ENCODE measurements at regions not wholly inside any gene's neighbourhood (a gene's known extent, or its start where the extent isn't known, plus 50 kb on each side); places are given as distances from the start of the nearest gene placed in this dataset.
A peak's percentile ranks its signal among the peaks of the same experiment; 100 is the strongest.

DNA sequence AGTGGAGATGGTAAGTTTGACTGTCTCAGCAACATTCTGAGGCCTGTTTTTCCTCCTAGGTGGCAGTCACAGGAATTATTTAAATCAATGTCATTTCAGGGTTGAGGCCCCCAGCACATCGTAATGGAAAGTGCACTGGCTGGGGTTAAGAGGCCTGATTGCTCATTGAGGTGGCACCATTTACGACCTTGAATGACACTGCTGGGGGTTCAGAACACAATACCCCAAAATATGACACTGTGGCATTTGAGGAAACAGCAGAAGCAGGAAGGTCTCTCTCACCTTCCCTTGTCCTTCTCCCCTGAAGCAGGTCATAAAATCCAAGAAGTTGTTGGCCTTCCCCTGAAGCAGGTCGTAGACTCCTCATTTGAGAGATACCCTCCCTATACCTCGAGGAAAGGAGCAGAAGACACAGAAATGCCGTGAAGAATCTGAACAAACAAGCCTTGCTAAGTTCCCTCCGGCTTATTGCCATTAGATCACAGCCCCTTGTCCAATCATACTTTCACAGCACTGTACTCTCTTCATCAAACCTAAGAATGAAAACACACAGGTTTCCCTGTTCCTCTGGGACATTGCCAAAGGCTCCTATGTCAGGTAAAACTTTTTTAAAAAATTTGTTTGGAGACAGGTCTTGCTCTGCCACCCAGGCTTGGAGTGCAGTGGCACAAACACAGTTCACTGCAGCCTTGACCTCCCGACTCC is 71.3 kb downstream of the S1PR1 start:
- Histone ChIP-seq H3K9me3 (no peaks in the 10 kb centered on the region), H3K4me1 (peaks cover 0 to 10% (median 7%) of the 10 kb centered on the region in 4 donors), H3K27me3 (peaks cover 0 to 17% of the 10 kb centered on the region in 2 donors), H3K36me3 (no peaks in the 10 kb centered on the region), H3K4me3 (no peak overlapping the region), H3K27ac (no peak overlapping the region)
- TF ChIP-seq CTCF (IDR thresholded peaks at IDR 0.05), result no peak
- no peak for DNase-seq
- intact Hi-C loops (cut with DNase I; ENCODE audit: low total_unique reads), result loop anchor here (10.0 kb wide), 1 partner anchor 863 kb away; no protein-coding TSS in a partner anchor

DNA sequence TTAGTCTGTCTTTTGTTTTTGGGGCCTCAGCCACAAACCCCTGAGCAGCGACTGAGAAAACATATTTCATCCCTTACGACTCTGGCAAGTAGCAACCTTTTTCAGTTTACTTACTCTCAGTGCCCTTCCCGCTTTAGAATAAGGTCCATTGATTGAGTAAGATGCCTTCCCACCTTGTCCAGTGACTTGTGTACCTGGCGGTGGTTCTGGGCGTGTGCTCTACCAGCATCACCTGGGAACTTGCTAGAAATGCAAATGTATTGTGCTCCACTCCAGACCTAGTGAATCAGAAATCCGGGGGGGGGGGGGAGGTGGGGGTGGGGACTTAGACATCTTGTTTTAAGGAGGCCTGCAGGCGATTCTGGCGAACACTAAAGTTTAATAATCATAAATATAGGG is 72.1 kb downstream of the S1PR1 start:
- Histone ChIP-seq H3K4me1 (peaks cover 0 to 10% (median 7%) of the 10 kb centered on the region in 4 donors), H3K36me3 (no peaks in the 10 kb centered on the region), H3K27me3 (peaks cover 0 to 17% of the 10 kb centered on the region in 2 donors), H3K9me3 (no peaks in the 10 kb centered on the region), H3K4me3 (no peak overlapping the region), H3K27ac (no peak overlapping the region)
- TF ChIP-seq CTCF (IDR thresholded peaks at IDR 0.05), result no peak
- intact Hi-C loops (cut with DNase I; ENCODE audit: low total_unique reads), result loop anchor here (10.0 kb wide), 1 partner anchor 864 kb away; no protein-coding TSS in a partner anchor
- DNase-seq, result no peak

DNA sequence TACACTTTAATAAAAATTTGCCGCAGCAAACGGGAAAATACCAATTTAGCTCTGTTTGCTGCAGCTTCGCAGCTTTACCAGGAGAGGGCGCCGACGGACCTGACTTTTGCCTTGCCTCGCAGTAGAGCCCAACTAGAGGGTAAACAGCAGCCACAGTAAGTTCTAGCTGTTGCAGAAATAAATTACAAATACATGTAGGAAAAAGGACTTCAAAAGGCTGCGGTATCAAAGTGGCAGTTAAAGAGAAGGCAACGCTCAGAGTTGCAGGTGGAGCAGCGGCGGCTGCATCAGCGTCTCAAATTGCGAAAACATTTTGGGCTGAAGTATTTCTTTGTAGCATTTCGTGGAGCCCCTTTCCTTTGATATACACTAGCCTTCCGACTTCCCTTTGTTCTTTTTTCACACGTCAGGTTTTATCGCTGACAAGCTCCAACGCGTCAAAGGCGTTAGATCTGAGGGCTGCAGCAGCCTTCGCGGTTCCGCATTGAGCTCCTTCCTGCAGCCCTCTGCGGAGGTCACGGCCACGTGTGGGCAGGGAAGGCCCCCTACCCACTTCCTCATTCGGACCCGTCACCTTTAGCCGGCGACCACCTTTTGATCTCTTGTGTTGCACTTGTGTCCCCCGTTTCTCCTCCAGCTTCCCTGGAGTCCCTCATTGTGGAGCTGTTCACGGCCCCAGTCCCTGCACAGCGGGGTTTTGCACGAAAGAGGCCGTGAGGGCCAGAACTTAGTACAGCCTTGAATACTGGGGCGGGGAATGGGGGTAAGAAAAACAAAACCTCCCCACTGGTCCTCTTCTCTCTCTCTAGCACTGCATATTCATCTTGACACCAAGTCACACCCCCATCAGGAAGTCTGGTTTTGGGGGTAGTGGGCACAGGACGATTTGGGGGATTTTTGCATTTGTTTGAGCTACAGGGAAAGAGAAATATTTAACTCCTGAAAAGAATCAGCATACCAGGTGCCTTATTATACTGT is 72.8 kb downstream of the S1PR1 start:
- Histone ChIP-seq H3K9me3 (no peaks in the 10 kb centered on the region), H3K36me3 (no peaks in the 10 kb centered on the region), H3K27ac (no peak overlapping the region), H3K27me3 (peaks cover 0 to 19% of the 10 kb centered on the region in 2 donors), H3K4me1 (peaks cover 0 to 10% (median 7%) of the 10 kb centered on the region in 4 donors), H3K4me3 (peak overlapping the region; percentile 23 to 32)
- DNase-seq, result peak in 1 of 2 donors; percentile 26
- TF ChIP-seq CTCF (IDR thresholded peaks at IDR 0.05), result peak; percentile 59 to 77
- intact Hi-C loops (cut with DNase I; ENCODE audit: low total_unique reads), result loop anchor here (10.0 kb wide), 1 partner anchor 865 kb away; no protein-coding TSS in a partner anchor

DNA sequence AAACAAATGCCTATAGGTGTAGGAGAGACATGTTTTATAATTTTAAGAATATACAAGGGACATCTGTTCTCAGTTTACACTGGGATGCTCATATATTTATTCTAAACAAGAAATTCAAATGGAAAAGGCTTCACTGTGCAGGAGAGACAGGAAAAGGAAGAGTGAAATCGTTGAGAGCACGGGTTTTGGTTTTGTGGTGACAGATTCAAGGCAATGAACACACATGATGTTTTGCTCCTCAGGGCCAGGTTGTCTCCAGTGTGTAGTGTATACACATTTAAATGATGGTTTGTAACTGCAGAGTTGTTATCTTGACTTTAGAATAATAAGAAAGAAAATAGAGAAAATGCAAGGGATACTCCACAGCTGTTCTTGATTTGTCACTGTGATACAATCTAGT is 73.7 kb downstream of the S1PR1 start:
- Histone ChIP-seq H3K4me1 (peaks cover 0 to 10% (median 7%) of the 10 kb centered on the region in 4 donors), H3K9me3 (no peaks in the 10 kb centered on the region), H3K27me3 (peaks cover 0 to 22% of the 10 kb centered on the region in 2 donors), H3K36me3 (no peaks in the 10 kb centered on the region), H3K4me3 (no peak overlapping the region), H3K27ac (no peak overlapping the region)
- no peak for DNase-seq
- no peak for TF ChIP-seq CTCF (IDR thresholded peaks at IDR 0.05)
- intact Hi-C loops (cut with DNase I; ENCODE audit: low total_unique reads), result no loop called here

DNA sequence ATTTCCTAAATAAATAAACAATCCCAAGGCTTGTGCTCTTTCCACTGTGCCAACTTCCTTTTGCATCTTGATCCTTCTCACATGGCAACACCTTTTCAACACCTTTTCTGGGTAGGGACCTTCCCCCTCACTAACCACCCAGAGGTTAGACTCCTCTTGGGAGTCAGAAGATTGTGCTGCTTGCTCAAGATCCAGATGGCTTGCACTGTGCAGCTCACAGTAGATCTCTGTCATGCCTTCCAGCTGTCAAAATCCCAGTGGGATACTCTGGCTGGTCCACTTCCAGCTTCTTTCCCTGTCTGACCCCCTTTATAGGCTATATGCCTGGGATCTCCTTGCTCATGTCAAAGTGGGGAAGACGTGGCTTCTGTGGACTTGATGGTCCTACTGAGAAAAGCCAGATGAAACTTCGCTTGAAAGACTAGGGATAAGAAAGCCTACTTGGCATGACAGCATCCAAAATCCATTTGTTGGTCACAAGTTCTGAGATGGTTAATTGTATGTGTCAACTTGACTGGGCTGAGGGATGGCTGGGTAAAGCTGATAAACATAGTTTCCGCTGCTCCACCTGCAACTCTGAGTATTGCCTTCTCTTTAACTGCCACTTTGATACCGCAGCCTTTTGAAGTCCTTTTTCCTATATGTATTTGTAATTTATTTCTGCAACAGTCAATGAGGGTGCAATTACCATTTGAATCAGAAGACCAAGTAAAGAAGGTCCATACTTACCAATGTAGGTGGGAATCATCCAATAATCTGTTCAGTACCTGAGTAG is 74.5 kb downstream of the S1PR1 start:
- no peak overlapping the region for H3K27ac ChIP-seq
- H3K36me3 ChIP-seq, result no peaks in the 10 kb centered on the region
- intact Hi-C loops (cut with DNase I; ENCODE audit: low total_unique reads), result no loop called here
- no peak overlapping the region for H3K4me3 ChIP-seq
- H3K9me3 ChIP-seq, result no peaks in the 10 kb centered on the region
- H3K4me1 ChIP-seq, result peaks cover 0 to 10% (median 7%) of the 10 kb centered on the region in 4 donors
- TF ChIP-seq CTCF (IDR thresholded peaks at IDR 0.05), result no peak
- DNase-seq, result no peak
- peaks cover 0 to 22% of the 10 kb centered on the region in 2 donors for H3K27me3 ChIP-seq

Measured in tibial artery (tissue), 4 donors.